COLO668 (cell line): ENCODE measurements at regions not wholly inside any gene's neighbourhood (a gene's known extent, or its start where the extent isn't known, plus 50 kb on each side); places are given as distances from the start of the nearest gene placed in this dataset.

Experiments
- DNase-seq: peaks from one replicate; lab custom pipeline; 2025; ENCODE audit not compliant: unreplicated experiment; lab: John Stamatoyannopoulos, UW

DNA sequence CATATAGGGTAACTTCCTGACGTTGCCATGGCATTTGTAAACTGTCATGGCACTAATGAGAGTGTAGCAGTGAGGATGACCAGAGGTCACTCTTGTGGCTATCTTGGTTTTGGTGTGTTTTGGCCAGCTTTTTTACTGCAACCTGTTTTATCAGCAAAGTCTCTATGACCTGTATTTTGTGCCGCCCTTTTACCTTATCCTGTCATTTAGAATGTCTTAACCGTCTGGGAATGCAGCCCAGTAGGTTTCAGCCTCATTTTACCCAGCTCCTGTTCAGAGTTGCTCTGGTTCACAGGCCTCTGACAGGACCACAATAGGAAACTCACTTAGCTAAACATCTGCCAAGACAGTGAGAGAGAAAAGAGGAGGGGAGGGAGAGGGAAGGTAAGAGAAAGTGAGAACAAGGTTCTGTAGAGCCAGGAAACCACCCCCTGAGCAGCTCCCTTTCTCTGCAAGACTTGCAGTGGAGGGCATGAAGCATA, 64.8 kb upstream of the PLEKHG3 start:
- no peak for DNase-seq

DNA sequence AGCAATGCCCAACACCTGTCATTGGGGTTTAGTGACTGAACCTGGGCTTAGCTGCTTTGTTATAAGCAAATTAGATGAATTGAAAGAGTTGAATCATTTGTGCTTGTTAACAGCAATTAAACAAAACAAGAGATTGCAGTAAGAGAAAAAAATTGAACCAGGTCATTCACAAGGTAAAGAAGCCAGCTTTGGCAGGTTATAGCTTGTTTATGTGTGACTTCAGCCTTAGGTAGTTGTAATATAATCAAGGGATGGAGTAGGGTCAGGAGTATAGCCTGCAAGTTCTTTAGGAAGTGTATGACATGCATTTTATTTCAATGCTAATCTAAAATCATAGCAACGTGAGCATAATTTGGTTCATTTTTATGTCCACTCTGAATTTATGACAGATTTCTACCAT, 63.4 kb upstream of the PLEKHG3 start:
- DNase-seq: no peak

- DNase-seq: no peak
Observed at GRCh38 chr14:64641760-64642159, 62.5 kb upstream of the PLEKHG3 start.

DNA sequence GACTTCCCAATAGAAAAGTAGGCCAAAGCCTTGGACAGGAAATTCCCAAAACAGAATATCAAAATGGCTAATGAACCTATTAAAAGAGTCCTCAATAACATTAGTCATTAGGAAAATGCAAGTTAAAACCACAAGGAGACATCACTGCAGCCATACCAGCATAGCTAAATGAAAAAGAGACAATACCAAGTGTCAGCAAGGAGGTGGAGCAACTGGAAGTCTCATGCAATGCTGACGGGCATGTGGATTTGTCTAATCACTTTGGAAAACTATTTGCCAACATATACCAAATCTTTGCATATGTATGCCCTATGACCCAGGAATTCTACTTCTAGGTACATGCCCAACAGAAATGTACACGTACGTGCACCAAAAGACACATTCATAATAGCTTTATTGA, 60.5 kb upstream of the PLEKHG3 start:
- no peak for DNase-seq

- no peak for DNase-seq
Observed at GRCh38 chr14:64644629-64645028, 59.6 kb upstream of the PLEKHG3 start.

DNA sequence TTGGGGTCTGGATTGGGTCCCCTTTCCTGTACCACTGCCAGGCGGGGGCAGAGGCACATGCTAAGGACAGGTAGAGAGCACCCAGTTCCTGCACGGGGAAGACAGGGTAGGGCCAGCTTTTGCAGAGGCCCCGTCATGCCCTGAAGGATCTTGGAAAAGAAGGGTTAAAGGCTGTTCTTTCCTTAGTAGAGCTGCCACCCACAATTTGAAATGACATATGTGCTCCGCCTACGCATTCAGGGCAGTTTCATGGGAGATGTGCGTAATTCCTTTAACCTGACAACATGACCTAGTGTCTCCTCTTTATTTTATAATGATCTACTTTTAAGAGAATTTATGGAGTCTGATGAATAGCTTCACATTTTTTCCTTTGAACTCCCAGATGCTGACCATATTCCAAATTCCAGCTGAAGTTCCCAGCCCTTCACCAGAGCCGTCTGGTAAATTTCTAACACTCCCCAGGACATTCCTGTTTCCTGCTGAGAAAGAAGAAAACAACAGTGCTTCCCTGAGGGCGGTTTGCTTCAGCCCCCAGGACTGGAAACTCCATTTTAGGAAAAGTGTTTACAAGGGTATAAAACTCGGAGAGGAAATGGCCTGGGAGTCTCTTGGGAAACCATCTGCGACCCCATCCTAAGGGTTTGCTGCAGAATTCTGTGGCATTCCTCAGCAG, 58.9 kb upstream of the PLEKHG3 start:
- DNase-seq: no peak

DNA sequence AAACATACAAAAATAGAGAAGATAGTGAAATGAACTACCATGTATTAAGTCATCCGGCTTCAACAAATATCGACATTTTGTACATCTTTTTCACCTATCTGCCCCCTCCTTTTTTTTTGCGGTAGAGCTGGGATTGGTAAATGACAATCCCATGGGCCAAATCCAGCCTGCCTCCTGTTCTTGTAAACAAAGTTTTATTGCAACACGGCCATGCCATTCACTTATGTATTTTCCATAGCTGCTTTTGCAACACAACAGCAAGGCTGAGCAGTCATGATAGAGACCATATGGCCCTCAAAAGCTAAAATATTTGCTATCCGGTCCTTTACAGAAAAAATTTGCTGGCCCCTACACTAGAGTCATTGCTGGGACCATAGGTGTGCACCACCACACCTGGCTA, 58.1 kb upstream of the PLEKHG3 start:
- no peak for DNase-seq

GRCh38 chr14:64649383-64649998, 54.7 kb upstream of the PLEKHG3 start:
- no peak for DNase-seq

DNA sequence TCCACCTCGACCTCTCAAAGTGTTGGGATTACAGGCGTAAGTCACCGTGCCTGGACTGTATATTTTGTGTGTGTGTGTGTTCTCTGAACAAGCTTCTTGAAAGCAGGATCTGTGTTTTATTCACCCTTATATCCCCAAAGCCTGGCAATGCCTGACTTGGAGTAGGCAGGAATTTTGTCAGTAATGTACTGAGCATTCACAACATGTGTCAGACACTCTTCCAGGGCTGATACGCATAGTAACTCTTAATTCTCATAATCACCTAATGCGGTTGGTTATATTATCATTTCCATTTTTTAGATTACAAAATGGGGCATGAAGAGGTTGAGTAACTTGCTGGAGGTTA, 50.4 kb upstream of the PLEKHG3 start:
- DNase-seq: no peak

DNA sequence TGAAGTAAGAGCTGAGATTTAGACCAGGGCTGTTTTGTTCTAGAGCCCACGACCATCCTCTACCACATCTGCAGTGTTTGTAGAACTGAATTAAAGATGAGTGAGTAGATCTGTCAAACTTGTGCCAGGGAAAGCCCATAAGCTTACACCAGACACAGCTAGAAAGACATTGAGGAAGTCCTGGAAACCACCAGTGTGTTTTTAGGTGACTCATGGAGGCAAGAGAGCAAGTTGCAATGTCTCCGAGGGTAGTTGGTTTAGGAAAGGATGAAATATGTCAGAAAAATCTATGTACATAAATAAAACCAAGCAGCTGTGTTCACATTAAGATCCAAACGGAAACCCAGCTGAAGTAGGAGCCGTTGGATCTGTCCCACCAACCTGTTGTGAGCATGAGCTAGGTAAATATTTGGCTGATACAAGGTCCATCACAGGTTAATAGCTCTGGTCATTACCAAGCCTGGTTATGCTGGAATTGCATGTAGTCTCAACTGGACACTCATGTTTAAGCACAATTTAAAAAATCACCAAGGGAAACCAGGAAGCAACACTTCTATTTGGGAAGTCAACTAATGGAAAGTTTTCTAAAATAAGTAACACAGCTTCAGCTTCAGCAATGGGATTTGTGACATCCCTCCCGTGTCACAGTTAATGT, 49.9 kb upstream of the PLEKHG3 start:
- peak; percentile 46 for DNase-seq
